Jurkat, Clone E6-1 (cell line): ENCODE measurements at regions not wholly inside any gene's neighbourhood (a gene's known extent, or its start where the extent isn't known, plus 50 kb on each side); places are given as distances from the start of the nearest gene placed in this dataset.
A peak's percentile ranks its signal among the peaks of the same experiment; 100 is the strongest.
"Not testable (repeated sequence)": the region's sequence is repeated elsewhere in the genome, so short reads cannot be mapped to it uniquely, and the experiment has no call there.

ENCODE experiments used
- DNase-seq: peaks from one replicate; pipeline ENCODE4 v3.0.0-alpha.2; 2011; ENCODE audit warnings: low read depth, low spot score
- H3K4me3 ChIP-seq: 2 replicates; pipeline ENCODE4 v1.5.1; 2011; ENCODE audit warnings: mild to moderate bottlenecking, low read length, control low read depth, moderate library complexity

GRCh38 chr2:58501371-58502160, 260.4 kb upstream of the FANCL start:
- H3K4me3 ChIP-seq, result no peak overlapping the region
- no peak for DNase-seq

- H3K4me3 ChIP-seq, result no peak overlapping the region
- no peak for DNase-seq
These were observed 256.0 kb upstream of the FANCL start for GRCh38 chr2:58497168-58497567.

GRCh38 chr2:58495806-58496205, 254.7 kb upstream of the FANCL start:
- DNase-seq, result no peak
- no peak overlapping the region for H3K4me3 ChIP-seq

DNA sequence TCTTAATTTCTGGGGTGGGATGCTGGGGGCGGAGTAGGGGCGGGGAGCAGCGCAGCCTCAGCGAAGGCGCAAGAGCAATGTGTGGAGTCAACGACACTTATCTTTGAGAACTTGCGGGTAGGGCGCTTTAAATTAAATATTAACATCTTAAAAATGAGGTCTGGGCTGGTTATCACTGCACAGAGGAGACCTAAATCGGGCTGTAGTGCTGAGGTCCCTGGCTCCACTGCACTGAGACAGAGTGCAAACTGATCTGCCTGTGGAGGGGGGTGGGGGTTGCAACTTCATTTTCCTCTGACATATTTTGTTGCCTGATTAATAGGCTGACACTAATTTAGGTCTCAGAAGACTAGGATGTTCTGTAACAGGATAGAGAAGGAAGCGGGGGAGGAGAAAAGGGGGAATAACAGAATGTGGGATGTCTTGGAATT, 253.0 kb upstream of the FANCL start:
- H3K4me3 ChIP-seq, result no peak overlapping the region
- no peak for DNase-seq

GRCh38 chr2:58484629-58485028, 243.5 kb upstream of the FANCL start:
- DNase-seq, result no peak
- no peak overlapping the region for H3K4me3 ChIP-seq

GRCh38 chr2:58484221-58484620, 243.1 kb upstream of the FANCL start:
- no peak for DNase-seq
- H3K4me3 ChIP-seq, result no peak overlapping the region

GRCh38 chr2:58483307-58483706, 242.2 kb upstream of the FANCL start:
- no peak for DNase-seq
- no peak overlapping the region for H3K4me3 ChIP-seq

DNA sequence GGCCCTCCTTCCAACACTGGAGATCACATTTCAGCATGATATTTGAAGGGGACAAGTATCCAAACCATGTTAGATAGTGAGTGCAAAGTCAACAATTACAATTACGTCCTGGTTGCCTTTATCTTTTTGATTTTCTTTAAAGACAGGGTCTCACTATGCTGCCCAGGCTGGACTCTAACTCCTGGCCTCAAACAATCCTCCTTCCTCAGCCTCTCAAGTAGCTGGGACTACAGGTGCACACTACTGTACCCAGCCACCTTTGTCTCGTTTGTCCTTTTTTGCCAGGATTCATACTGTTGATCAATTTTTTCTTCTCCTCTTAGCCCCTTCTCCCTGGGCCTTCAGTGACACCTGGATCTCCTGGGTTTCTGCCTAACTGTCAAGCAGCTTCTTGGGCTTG, 240.5 kb upstream of the FANCL start:
- no peak overlapping the region for H3K4me3 ChIP-seq

DNA sequence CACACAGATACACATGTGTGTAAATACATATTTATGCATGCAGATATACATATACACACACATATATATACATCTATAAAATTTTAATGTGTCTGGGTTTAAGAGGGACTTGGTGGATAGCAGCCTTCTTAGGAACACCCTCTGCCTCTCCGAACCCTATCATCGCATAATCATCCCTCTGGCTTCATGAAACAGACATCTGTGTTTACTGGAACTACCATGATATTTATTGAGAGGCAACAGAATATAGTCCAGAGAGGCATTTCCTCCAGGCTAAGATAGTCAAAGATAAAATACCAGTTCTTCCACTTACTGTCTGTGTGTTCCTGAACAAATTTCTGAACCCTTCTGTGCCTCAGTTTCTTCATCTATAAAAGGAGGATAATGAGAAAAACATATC, 239.0 kb upstream of the FANCL start:
- no peak for DNase-seq
- no peak overlapping the region for H3K4me3 ChIP-seq

More for the DNA sequence above, 240.5 kb upstream of the FANCL start:
- no peak for DNase-seq

- H3K4me3 ChIP-seq, result no peak overlapping the region
- DNase-seq, result no peak
These were observed 238.5 kb upstream of the FANCL start for GRCh38 chr2:58479535-58480140.

- H3K4me3 ChIP-seq, result no peak overlapping the region
- no peak for DNase-seq
These were observed 235.4 kb upstream of the FANCL start for GRCh38 chr2:58476556-58476955.

GRCh38 chr2:58475756-58476155, 234.6 kb upstream of the FANCL start:
- no peak overlapping the region for H3K4me3 ChIP-seq
- DNase-seq, result no peak

- no peak overlapping the region for H3K4me3 ChIP-seq
These were observed 232.0 kb upstream of the FANCL start for GRCh38 chr2:58473165-58473564.

DNA sequence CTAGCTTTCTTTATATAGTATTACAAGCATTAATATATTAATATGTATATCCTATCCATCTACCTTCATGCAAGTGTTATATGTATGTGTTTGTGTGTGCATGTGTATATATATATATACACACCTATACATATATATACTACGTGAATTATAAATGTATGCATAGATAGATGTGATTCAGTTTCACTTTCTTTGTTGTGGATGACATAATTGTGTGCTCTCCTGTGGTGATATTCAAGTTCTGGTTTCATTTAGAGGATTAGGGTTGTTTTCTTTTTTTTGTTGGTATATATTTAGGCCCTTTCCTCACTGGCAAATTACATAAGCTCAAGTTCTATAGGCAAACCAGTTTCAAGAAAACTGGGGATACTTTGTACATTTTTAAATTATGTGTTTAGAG, 225.7 kb upstream of the FANCL start:
- DNase-seq, result peak; percentile 11
- no peak overlapping the region for H3K4me3 ChIP-seq

More at GRCh38 chr2:58473165-58473564, 232.0 kb upstream of the FANCL start:
- DNase-seq, result no peak

DNA sequence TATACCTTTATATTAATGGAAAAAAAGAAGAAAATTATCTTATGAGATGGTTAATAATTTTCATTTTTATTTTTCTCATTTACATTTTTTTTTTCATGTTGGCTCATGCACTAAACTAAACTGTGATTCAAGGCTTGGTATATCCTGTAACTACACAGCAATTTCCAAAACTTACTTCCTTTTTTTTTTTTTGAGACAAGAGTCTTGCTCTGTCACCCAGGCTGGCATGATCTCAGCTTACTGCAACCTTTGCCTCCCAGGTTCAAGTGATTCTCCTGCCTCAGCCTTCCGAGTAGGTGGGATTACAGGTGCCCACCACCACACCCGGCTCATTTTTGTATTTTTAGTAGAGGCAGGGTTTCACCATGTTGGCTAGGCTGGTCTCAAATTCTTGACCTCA, 224.9 kb upstream of the FANCL start:
- H3K4me3 ChIP-seq, DNase-seq: not testable (repeated sequence)

DNA sequence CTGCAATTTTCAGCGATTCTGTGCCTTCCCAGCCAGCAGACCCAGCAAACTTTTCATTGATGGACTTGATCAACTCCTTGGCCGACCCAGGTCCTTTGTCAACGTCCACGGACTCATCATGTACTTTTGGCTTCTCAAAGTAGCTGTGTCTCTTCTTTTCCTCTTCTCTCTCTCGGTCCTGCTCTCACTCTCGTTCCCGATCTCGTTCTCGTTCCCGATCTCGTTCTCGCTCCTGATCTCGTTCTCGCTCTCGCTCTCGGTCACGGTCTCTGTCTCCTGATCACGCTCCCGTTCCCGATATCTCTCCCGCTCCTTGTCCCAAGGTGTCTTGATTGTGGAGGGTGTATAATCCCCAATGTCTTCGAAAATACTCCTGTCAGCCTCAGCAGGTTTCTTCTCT, 219.5 kb upstream of the FANCL start:
- H3K4me3 ChIP-seq, result no peak overlapping the region
- no peak for DNase-seq

GRCh38 chr2:58449286-58450010, 208.3 kb upstream of the FANCL start:
- H3K4me3 ChIP-seq, result no peak overlapping the region
- DNase-seq, result no peak

GRCh38 chr2:58448845-58449244, 207.7 kb upstream of the FANCL start:
- no peak overlapping the region for H3K4me3 ChIP-seq
- no peak for DNase-seq

GRCh38 chr2:58448065-58448507, 207.0 kb upstream of the FANCL start:
- peak; percentile 41 for DNase-seq
- H3K4me3 ChIP-seq, result no peak overlapping the region

GRCh38 chr2:58447586-58447985, 206.5 kb upstream of the FANCL start:
- DNase-seq, result no peak
- no peak overlapping the region for H3K4me3 ChIP-seq
